ENCODE measurements at regions not wholly inside any gene's neighbourhood (a gene's known extent, or its start where the extent isn't known, plus 50 kb on each side); places are given as distances from the start of the nearest gene placed in this dataset.
"Not testable (repeated sequence)": the region's sequence is repeated elsewhere in the genome, so short reads cannot be mapped to it uniquely, and the experiment has no call there.

GRCh38 chr2:123732563-123732962 is 292.5 kb upstream of the CNTNAP5 start:
- DNase-seq, result no peak

- no peak for DNase-seq
These were observed 287.7 kb upstream of the CNTNAP5 start for GRCh38 chr2:123737371-123737770.

GRCh38 chr2:123738643-123739042 is 286.4 kb upstream of the CNTNAP5 start:
- no peak for DNase-seq

- no peak for DNase-seq
These were observed 279.1 kb upstream of the CNTNAP5 start for GRCh38 chr2:123746006-123746405.

GRCh38 chr2:123747326-123747725 is 277.8 kb upstream of the CNTNAP5 start:
- DNase-seq, result no peak

- no peak for DNase-seq
These were observed 262.9 kb upstream of the CNTNAP5 start for GRCh38 chr2:123762221-123762620.

- no peak for DNase-seq
These were observed 256.9 kb upstream of the CNTNAP5 start for GRCh38 chr2:123768233-123768632.

- DNase-seq, result no peak
These were observed 256.1 kb upstream of the CNTNAP5 start for GRCh38 chr2:123769001-123769400.

GRCh38 chr2:123770996-123771720 is 253.9 kb upstream of the CNTNAP5 start:
- DNase-seq, result no peak

- DNase-seq, result no peak
These were observed 253.0 kb upstream of the CNTNAP5 start for GRCh38 chr2:123771928-123772632.

GRCh38 chr2:123777116-123777515 is 248.0 kb upstream of the CNTNAP5 start:
- DNase-seq, result no peak

GRCh38 chr2:123783164-123783563 is 241.9 kb upstream of the CNTNAP5 start:
- no peak for DNase-seq

- no peak for DNase-seq
These were observed 239.8 kb upstream of the CNTNAP5 start for GRCh38 chr2:123785332-123785731.

- no peak for DNase-seq
These were observed 233.9 kb upstream of the CNTNAP5 start for GRCh38 chr2:123791207-123791606.

GRCh38 chr2:123791684-123792083 is 233.4 kb upstream of the CNTNAP5 start:
- no peak for DNase-seq

GRCh38 chr2:123804126-123804525 is 221.0 kb upstream of the CNTNAP5 start:
- not testable (repeated sequence) for DNase-seq

- not testable (repeated sequence) for DNase-seq
These were observed 219.3 kb upstream of the CNTNAP5 start for GRCh38 chr2:123805746-123806145.

GRCh38 chr2:123808243-123808642 is 216.8 kb upstream of the CNTNAP5 start:
- no peak for DNase-seq

- DNase-seq, result no peak
These were observed 213.2 kb upstream of the CNTNAP5 start for GRCh38 chr2:123811846-123812245.

- DNase-seq, result no peak
These were observed 208.9 kb upstream of the CNTNAP5 start for GRCh38 chr2:123816203-123816602.

GRCh38 chr2:123816928-123817327 is 208.2 kb upstream of the CNTNAP5 start:
- DNase-seq, result no peak

- DNase-seq, result no peak
These were observed 198.3 kb upstream of the CNTNAP5 start for GRCh38 chr2:123826729-123827271.

- DNase-seq, result no peak
These were observed 185.8 kb upstream of the CNTNAP5 start for GRCh38 chr2:123839326-123839725.

- no peak for DNase-seq
These were observed 185.1 kb upstream of the CNTNAP5 start for GRCh38 chr2:123840016-123840415.

Measured in DMS79 (cell line).